ENCODE measurements at regions not wholly inside any gene's neighbourhood (a gene's known extent, or its start where the extent isn't known, plus 50 kb on each side); places are given as distances from the start of the nearest gene placed in this dataset.

DNA sequence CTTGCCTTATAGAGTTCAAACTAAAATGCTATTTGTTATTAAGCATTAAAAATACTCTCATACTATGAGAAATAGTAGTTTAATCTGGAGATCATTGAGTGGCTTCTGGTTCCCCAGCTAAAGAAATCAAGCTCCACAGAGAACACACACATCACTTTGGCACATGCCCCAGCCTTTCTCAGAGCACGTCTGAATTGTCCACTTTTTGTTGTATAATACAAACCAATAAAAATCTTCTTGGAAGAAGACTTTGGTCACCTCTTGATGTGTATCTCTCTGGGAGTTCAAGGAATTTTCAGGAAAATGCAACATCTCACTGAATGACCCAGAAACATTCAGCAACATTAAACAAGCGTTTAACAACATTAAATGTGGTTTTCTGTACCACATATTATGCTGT is 413.9 kb downstream of the GALC start:
- no peak for DNase-seq (ENCODE audit: low spot score)
- intact Hi-C loops (cut with DNase I), result no loop called here

- no peak for DNase-seq (ENCODE audit: low spot score)
- intact Hi-C loops (cut with DNase I), result no loop called here
Measured at GRCh38 chr14:87575378-87575777, 417.6 kb downstream of the GALC start.

DNA sequence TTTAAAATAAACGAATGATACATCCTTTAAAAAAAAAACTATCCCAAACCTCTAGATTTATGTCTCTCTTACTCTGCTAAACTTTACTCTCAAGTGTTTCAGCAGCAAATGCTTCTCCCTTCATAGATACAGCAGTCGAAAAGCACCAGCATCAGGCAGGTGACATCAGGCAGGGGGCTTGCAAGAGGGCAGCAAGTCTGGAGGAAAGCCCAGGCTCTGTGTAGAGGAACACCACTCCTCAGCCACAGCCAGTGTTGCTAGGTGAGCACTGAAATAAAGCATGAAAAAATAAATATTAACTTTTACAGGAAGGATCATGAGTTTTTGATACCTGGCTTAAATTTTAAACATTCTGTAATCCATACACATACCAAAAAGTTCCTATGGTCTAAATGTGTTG is 419.4 kb downstream of the GALC start:
- DNase-seq (ENCODE audit: low spot score), result no peak
- intact Hi-C loops (cut with DNase I), result no loop called here

- intact Hi-C loops (cut with DNase I), result no loop called here
- DNase-seq (ENCODE audit: low spot score), result no peak
Measured at GRCh38 chr14:87567618-87568295, 425.2 kb downstream of the GALC start.

- no peak for DNase-seq (ENCODE audit: low spot score)
- intact Hi-C loops (cut with DNase I), result no loop called here
Measured at GRCh38 chr14:87566991-87567390, 426.0 kb downstream of the GALC start.

GRCh38 chr14:87547536-87547935 is 445.4 kb downstream of the GALC start:
- intact Hi-C loops (cut with DNase I), result no loop called here
- no peak for DNase-seq (ENCODE audit: low spot score)

DNA sequence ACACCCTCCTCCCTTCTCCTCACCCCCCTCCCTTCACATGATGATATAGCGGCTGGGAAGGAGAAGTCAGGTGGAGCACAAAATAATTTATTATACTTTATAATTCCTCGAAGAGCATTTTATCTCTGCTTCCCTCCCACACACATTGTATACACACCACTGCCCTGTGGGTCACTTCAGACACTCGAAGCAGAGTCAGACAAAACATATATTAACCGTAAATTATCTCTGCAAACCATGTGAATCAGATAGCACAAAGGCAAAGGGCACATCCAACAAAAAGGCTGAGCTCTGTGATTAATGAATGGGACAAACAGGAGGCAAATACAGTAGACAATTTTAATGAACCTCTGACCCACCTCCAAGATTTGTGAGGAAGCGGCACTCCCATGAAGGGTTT is 450.7 kb downstream of the GALC start:
- intact Hi-C loops (cut with DNase I), result no loop called here
- DNase-seq (ENCODE audit: low spot score), result no peak

DNA sequence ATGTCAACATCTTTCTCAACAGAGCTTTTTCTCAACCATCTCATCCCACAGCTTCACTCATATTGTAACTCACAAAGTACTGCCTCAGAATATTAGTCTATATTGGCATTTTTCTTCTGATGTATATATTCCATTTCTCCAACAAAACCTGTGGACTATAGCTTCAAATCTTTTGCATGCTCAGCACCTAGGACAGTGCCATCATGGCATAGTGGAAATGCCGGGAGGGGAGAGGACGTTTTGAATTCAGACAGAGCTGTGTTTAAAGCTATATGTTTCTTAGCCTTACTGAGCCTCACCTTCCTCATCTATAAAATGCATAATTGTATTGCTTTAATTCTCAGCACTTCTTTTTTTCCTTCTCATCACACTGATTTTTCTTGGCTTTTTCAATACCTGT is 452.6 kb downstream of the GALC start:
- DNase-seq (ENCODE audit: low spot score), result no peak

DNA sequence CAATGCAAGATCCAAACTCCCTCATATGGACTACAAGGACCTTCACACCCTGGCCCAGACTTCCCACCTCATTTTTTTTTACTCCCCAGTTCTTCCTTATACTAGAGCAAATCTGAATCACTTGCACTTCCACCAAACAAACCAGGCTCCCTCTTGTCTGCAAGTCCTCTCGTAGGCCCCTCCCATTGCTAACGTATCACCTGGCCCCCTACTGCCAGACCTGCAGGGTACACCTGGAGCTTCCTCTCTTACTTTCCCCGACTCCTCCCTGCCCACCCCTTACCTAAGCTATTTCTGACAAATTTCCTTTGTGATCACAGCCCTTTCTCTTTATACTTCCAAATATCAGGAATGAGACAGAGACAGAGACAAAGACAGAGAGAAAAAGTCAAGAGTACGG is 463.9 kb downstream of the GALC start:
- intact Hi-C loops (cut with DNase I), result no loop called here
- no peak for DNase-seq (ENCODE audit: low spot score)

More for the DNA sequence above, 452.6 kb downstream of the GALC start:
- intact Hi-C loops (cut with DNase I), result no loop called here

DNA sequence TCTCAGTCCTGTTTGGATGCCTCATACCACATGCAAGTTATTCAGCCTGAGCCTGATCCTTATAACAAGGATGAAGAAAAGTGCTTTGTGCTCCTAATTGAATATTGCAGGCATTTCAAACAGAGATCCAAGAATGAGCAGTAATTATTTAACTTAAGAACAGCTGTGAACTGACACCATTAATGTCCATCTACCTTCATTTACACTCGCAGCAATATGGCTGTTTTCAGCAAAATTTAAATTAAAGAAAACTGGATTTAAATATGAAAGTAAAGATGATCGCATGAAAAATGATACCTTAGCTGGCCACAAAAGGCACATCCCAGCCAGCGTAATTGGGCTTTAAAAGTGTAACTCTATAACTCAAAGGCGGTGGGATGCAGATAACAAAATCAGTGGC is 466.3 kb downstream of the GALC start:
- intact Hi-C loops (cut with DNase I), result no loop called here
- DNase-seq (ENCODE audit: low spot score), result no peak

DNA sequence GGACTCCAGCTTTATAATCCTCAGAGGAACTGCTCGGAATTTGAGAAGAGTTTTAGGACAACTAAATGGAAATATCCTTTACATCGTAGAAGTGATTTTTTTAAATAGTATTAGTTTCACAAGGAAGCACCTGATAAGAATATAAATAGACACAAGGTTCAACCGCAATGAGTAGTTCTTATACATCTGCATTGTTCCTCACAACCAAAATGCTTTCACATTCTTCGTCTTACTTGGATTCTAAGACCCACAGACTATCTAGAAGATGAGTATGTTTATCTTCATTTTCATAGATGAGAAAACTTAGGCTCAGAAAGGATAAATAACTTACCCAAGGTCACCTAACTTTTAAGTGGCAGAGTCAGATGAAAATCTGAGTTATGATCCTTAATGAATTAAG is 469.0 kb downstream of the GALC start:
- DNase-seq (ENCODE audit: low spot score), result no peak
- intact Hi-C loops (cut with DNase I), result no loop called here

DNA sequence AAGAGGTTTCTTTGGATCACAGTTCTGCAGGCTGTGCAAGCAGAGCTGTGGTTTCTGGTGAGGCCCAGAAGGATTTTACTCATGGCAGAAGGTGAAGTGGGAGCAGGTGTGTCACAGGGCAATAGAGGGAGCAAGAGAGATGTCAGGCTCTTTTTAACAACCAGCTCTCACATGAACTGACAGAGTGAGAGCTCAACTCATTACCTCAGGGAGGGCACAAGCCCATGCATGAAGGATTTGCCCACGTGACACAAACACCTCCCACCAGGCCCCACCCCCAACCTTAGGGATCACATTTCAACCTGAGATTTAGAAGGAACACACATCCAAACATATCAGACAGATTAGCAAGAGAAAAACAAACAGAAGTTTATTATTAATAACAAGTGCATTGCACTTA is 470.4 kb downstream of the GALC start:
- intact Hi-C loops (cut with DNase I), result no loop called here
- DNase-seq (ENCODE audit: low spot score), result no peak

- intact Hi-C loops (cut with DNase I), result no loop called here
- no peak for DNase-seq (ENCODE audit: low spot score)
Measured at GRCh38 chr14:87508333-87508732, 484.6 kb downstream of the GALC start.

GRCh38 chr14:87503711-87504110 is 489.3 kb downstream of the GALC start:
- no peak for DNase-seq (ENCODE audit: low spot score)
- intact Hi-C loops (cut with DNase I), result no loop called here

DNA sequence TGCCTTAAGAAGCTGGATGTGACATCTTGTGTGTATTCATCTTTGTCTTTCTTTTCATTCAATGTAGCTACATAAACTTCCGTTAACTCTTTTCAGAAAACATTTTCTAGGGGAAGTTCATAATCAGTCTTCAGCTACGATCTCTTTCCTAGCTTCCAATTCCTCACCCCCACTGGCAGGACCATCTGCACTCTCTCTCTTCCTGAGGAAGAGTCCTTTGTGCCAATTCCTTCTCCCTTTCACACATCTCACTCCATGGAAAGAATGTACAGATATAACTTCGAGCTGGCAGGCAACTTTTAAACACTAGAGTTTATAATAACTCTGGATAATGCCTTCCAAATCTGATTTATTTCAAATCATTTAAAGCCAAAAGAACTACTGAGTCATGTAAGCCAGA is 495.7 kb downstream of the GALC start:
- DNase-seq (ENCODE audit: low spot score), result no peak
- intact Hi-C loops (cut with DNase I), result no loop called here

- DNase-seq (ENCODE audit: low spot score), result no peak
- intact Hi-C loops (cut with DNase I), result no loop called here
Measured at GRCh38 chr14:87494010-87494409, 499.0 kb downstream of the GALC start.

DNA sequence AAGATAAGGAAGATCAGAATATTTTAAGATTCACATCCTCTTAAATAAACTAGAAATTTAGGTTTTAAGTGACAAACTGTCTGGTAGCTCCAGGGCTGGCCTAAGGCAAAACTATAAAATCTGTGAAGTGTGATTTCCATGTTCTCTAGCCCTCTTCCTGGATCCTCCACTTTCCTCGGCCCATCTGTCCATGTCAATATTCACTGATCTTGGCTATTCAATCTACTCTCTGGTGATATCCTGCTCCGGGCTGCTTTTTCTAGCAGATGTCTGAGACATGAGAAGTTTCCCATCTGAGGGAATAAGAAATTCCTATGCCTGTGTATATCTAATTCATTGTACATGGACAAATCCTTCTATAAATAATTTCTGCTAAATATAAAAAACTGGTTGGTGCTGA is 500.4 kb downstream of the GALC start:
- intact Hi-C loops (cut with DNase I), result no loop called here
- DNase-seq (ENCODE audit: low spot score), result no peak

DNA sequence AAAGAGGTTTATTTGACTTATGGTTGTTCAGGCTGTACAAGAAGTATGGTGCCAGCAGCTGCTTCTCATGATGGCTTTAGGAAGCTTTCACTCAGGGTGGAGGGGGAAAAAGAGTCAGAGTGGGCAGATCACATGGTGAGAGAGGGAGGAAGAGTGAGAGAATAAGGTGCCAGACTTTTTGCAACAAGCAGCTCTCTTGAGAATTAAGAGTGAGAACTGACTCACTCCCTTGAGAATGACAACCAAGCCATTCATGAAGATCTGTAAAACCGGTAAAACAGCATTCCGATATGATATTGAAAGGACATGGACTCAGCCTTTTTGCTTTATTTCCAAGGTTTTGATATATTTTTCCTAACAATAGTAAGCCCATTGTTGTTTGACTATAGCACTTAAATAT is 501.2 kb downstream of the GALC start:
- no peak for DNase-seq (ENCODE audit: low spot score)
- intact Hi-C loops (cut with DNase I), result no loop called here

DNA sequence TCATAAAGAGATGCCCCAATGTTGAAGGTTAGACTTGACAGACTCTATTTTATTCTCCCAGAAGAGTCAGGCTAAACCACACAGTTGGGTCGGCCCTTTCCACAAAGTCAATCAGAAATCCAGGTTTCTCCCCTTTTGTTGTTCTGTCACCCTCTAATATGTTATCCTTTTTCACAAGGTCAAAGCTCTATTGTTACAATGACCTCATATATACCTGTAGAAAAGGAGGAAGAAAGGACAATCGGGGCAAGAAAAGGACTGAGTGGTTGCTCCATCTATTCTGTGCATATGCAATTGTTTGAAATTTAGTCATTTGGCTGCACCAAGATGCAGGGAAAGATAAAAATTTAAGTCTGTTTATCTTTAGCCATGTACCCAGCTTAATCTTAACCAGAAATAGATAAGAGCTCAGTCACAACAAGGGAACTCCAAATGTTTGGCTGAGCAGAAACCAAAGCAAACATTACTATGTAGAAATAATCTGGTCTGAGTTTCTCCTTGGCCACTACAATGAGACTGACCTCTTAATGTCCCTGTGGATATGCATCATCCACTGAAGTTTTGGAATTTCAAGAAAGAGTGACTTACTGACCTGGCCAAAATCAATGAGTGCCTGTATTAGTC is 503.7 kb downstream of the GALC start:
- DNase-seq (ENCODE audit: low spot score), result no peak
- intact Hi-C loops (cut with DNase I), result no loop called here

- no peak for DNase-seq (ENCODE audit: low spot score)
- intact Hi-C loops (cut with DNase I), result no loop called here
Measured at GRCh38 chr14:87483271-87484260, 509.4 kb downstream of the GALC start.

Measured in posterior vena cava (tissue), 2 donors.